H1 (cell line): ENCODE measurements at regions not wholly inside any gene's neighbourhood (a gene's known extent, or its start where the extent isn't known, plus 50 kb on each side); places are given as distances from the start of the nearest gene placed in this dataset.

Experiments used
- EZH2 ChIP-seq: fragments of 200-600 bp; sonication (generic); IDR thresholded peaks from 2 replicates; pipeline ENCODE4 v1.7.1; 2012; ENCODE audit warnings: low read depth, mild to moderate bottlenecking, moderate library complexity, low read length, inconsistent platforms; ENCODE audit not compliant: severe bottlenecking
- TF ChIP-seq, protein P1 (sequence below): IDR thresholded peaks from 2 replicates; pipeline ENCODE4 v1.6.1; 2012; ENCODE audit warnings: inconsistent platforms

DNA sequence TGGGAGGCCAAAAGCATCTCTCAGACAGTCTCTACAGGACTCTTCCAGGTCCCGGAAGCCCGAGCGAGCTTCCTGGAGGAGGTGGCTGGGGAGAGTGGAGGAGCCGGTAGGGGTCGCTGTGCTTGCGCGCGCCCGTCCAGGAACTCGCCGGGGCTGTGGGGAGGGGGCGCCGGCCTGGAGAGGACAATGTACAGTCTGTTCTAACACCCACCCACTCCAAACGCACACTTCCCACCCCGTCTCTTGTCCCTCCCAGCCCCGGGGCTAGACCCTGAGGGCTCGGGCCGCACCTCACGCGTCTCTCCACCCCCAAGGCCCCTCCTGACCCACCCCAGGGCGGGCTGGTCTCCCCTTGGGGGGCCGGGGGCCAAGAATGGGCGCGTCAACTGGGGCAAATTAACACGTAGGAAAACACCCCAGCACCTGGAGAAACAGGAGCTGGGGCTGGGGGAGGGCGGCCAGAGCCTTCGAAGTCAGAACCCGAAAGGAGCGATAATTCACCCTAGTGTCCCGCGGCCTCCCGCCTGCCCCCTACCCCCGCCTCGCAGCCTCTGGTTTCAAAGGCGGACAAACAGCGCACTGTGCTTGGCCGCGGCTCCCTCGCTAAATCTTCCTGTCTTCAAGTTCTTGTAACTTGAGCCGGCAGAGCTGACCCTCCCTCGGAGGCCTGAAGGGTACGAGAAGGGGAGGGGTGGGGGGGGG lies 103.2 kb upstream of the FOXP4 start:
- TF ChIP-seq EZH2 = no peak
- TF ChIP-seq, protein P1, sequence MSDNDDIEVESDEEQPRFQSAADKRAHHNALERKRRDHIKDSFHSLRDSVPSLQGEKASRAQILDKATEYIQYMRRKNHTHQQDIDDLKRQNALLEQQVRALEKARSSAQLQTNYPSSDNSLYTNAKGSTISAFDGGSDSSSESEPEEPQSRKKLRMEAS = no peak; the same call in 1 of the 2 replicates
